GM12878 (cell line): ENCODE measurements at regions not wholly inside any gene's neighbourhood (a gene's known extent, or its start where the extent isn't known, plus 50 kb on each side); places are given as distances from the start of the nearest gene placed in this dataset.

ENCODE experiments used
- ATAC-seq: fragments of 200-7000 bp; cut with Tn5 transposase; 3 replicates; pipeline ENCODE4 v1.9.1; 2020; ENCODE audit warnings: mild to moderate bottlenecking, moderate library complexity
- BruUV-seq: library from RNA; stranded (reverse); fragments of 400-500 nt; replicated peaks from 2 replicates; lab custom pipeline; 2021; lab: Mats Ljungman, UMichigan
- CTCF ChIA-PET: fragments of 300-600 bp; sonication (Branson Sonifier 250); formaldehyde crosslinking; extraction: SDS; loops from one replicate; lab custom pipeline; 2021; ENCODE audit warnings: inconsistent platforms; lab: Yijun Ruan, JAX
- POLR2A ChIA-PET: fragments of 350-600 bp; formaldehyde crosslinking; extraction: SDS; loops from one replicate; lab custom pipeline; 2021; ENCODE audit warnings: inconsistent platforms; lab: Charles Lee
- RAD21 ChIA-PET: fragments of 300-600 bp; sonication (Branson Sonifier 250); formaldehyde crosslinking; loops from one replicate; lab custom pipeline; 2023; ENCODE audit warnings: antibody characterized with exemption; ENCODE audit not compliant: unreplicated experiment; lab: Charles Lee
- SMC1A ChIA-PET: fragments of 300-600 bp; sonication (Branson Sonifier 250); formaldehyde crosslinking; loops from one replicate; lab custom pipeline; 2023; ENCODE audit not compliant: unreplicated experiment, uncharacterized antibody; lab: Charles Lee
- DNase-seq: peaks from one replicate; pipeline ENCODE4 v3.0.0-alpha.2; 2011; ENCODE audit warnings: low read depth, low spot score
- FAIRE-seq: peaks from 3 replicates; lab custom pipeline; 2011; peaks lifted over from hg19 to GRCh38; lab: Jason Lieb, UNC
- H2AFZ ChIP-seq: 2 replicates; pipeline ENCODE4 v1.6.0; 2011; ENCODE audit warnings: low read depth, low read length, control low read depth; ENCODE audit not compliant: control insufficient read depth
- H3K27ac ChIP-seq: 2 replicates; pipeline ENCODE4 v1.5.1; 2011; ENCODE audit warnings: control low read depth; ENCODE audit not compliant: control insufficient read depth, insufficient read depth
- H3K27me3 ChIP-seq, 2 experiments: replicated peaks in 1 of 2; 2 replicates each; pipeline versions ENCODE4 v1.6.0 to v1.6.1; 2011; ENCODE audit warnings: low read length in 1 of 2; ENCODE audit not compliant: control insufficient read depth in 2 of 2, insufficient read depth in 2 of 2
- H3K36me3 ChIP-seq, 2 experiments: 2 replicates each; pipeline ENCODE4 v1.5.1; 2011; ENCODE audit warnings: low read length in 1 of 2; ENCODE audit not compliant: control insufficient read depth in 2 of 2, insufficient read depth in 2 of 2
- H3K4me1 ChIP-seq: 2 replicates; pipeline ENCODE4 v1.6.1; 2011; ENCODE audit warnings: mild to moderate bottlenecking, low read length, moderate library complexity, mixed read lengths; ENCODE audit not compliant: control insufficient read depth, insufficient read depth
- H3K4me2 ChIP-seq: 2 replicates; pipeline ENCODE4 v1.6.0; 2011; ENCODE audit warnings: control low read depth; ENCODE audit not compliant: control insufficient read depth, insufficient read depth
- H3K4me3 ChIP-seq: fragments of 200-600 bp; sonication (generic); 2 replicates; pipeline ENCODE4 v1.5.1; 2016
- H3K79me2 ChIP-seq: 2 replicates; pipeline ENCODE4 v1.6.0; 2011; ENCODE audit warnings: low read length; ENCODE audit not compliant: control insufficient read depth, insufficient read depth
- H3K9ac ChIP-seq: 2 replicates; pipeline ENCODE4 v1.8.0; 2011; ENCODE audit warnings: low read length, control low read depth, mixed read lengths; ENCODE audit not compliant: control insufficient read depth, insufficient read depth
- H3K9me3 ChIP-seq: replicated peaks from 3 replicates; pipeline ENCODE4 v1.5.1; 2011; ENCODE audit warnings: mild to moderate bottlenecking, low read length; ENCODE audit not compliant: control insufficient read depth, insufficient read depth
- H4K20me1 ChIP-seq: 2 replicates; pipeline ENCODE4 v1.6.0; 2011; ENCODE audit not compliant: control insufficient read depth, insufficient read depth
- ATF7 ChIP-seq: fragments of 450-650 bp; IDR thresholded peaks from 2 replicates; pipeline ENCODE4 v1.6.1; 2016; ENCODE audit warnings: low read depth, mild to moderate bottlenecking
- EED ChIP-seq: sonication (generic); IDR thresholded peaks from 2 replicates; pipeline ENCODE4 v1.6.1; 2016; ENCODE audit warnings: antibody characterized with exemption, low read depth
- JUNB ChIP-seq: IDR thresholded peaks from 2 replicates; pipeline ENCODE4 v1.6.1; 2016; ENCODE audit warnings: antibody characterized with exemption, mild to moderate bottlenecking
- POLR2A ChIP-seq: IDR thresholded peaks from 2 replicates; pipeline ENCODE4 v1.6.1; 2011; ENCODE audit warnings: low read depth, mild to moderate bottlenecking, low read length
- WGBS: methylation state at CpG from one replicate; pipeline ENCODE4 v1.1.6; 2016; ENCODE audit warnings: low lambda C conversion rate; ENCODE audit not compliant: insufficient replicate concordance, insufficient coverage; ENCODE audit errors: missing lambda C conversion rate; 5-methylcytosine and 5-hydroxymethylcytosine counted together
- in situ Hi-C: fragments of 300-500 bp; cut with MboI; formaldehyde crosslinking; loops from 9 replicates; pipeline ENCODE4 v1.14.3; 2018; ENCODE audit warnings: mixed read lengths
- intact Hi-C: fragments of 100-400 bp; cut with micrococcal nuclease; formaldehyde crosslinking; loops from one replicate; pipeline ENCODE4 v1.14.2; 2022; ENCODE audit not compliant: unreplicated experiment

DNA sequence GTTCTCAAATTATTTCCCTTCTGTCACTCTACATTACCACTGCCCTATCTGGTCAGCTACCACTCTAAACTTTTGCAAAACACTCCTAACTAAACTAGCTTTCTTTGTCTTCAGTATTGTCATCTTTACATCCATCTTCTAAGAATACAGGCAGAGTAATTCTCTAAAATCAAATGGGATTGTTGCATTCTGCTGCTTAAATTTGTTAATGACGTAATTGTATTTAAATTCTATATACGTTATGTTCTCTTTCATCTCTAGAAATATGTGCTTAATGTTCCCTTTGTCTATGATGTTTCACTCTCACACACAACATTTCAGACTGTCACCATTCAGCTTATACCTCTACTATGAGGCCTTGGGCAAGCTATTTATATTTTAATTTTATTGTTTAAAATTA lies 1041.1 kb upstream of the POU3F4 start:
- ATAC-seq: no peak
- Histone ChIP-seq H3K4me1 (no peaks in the 10 kb centered on the region), H3K4me2 (no peak overlapping the region), H3K36me3 (no peaks in the 10 kb centered on the region), H4K20me1 (no peaks in the 10 kb centered on the region), H2AFZ (no peak overlapping the region), H3K4me3 (no peak overlapping the region), H3K79me2 (no peaks in the 10 kb centered on the region), H3K9ac (no peak overlapping the region), H3K9me3 (no peaks in the 10 kb centered on the region), H3K27ac (no peak overlapping the region), H3K27me3 (no peaks in the 10 kb centered on the region)
- TF ChIP-seq POLR2A (no peak), ATF7 (peak; percentile 54), JUNB (no peak), EED (no peak)
- DNase-seq: no peak
- no peak for FAIRE-seq
- POLR2A ChIA-PET: no interaction called here
- CTCF ChIA-PET: no interaction called here
- no TSS peak for BruUV-seq
- 5% methylated on average over 2 of the region's 2 CpGs for WGBS
- SMC1A ChIA-PET: no interaction called here
- RAD21 ChIA-PET: no interaction called here
- intact Hi-C loops (no loop called here), in situ Hi-C loops (no loop called here)
